GM12801 (cell line): ENCODE measurements at regions not wholly inside any gene's neighbourhood (a gene's known extent, or its start where the extent isn't known, plus 50 kb on each side); places are given as distances from the start of the nearest gene placed in this dataset.

Experiments used
- TF ChIP-seq, protein P1 (sequence below): IDR thresholded peaks from one replicate; pipeline ENCODE4 v1.5.1; 2011; ENCODE audit warnings: control low read depth; ENCODE audit not compliant: insufficient read length; ENCODE audit errors: extremely low read depth

DNA sequence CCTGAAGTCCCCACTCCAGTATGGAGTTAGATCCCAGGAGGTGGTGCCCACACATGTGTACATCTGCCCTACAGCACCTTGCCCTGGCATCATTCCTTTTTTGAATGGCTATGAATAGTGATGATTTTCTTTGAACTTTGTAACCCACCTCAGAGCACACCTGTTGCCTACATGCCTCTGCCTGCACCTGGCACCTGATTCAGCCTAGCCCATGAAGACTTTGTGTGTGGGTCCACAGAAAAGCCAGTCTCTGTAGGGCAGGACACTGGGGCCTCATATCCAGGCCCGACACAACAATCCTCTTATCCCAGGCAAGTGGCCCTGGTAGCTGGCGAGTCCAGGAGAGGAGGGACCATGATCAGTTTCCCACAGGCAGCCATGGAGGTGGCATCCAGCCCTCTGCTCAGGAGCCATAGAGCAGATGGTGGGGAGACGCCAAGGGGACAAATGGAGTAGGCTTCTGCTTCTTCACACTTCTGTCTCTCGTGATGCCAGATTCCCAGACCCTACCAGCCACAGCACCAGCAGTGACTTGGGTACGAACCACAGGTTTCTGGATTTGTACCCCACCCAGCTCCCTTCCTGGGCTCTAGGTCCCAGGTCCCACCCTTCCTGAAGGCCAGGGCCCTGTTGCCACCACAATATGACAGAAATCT is 230.7 kb downstream of the UACA start:
- TF ChIP-seq, protein P1, sequence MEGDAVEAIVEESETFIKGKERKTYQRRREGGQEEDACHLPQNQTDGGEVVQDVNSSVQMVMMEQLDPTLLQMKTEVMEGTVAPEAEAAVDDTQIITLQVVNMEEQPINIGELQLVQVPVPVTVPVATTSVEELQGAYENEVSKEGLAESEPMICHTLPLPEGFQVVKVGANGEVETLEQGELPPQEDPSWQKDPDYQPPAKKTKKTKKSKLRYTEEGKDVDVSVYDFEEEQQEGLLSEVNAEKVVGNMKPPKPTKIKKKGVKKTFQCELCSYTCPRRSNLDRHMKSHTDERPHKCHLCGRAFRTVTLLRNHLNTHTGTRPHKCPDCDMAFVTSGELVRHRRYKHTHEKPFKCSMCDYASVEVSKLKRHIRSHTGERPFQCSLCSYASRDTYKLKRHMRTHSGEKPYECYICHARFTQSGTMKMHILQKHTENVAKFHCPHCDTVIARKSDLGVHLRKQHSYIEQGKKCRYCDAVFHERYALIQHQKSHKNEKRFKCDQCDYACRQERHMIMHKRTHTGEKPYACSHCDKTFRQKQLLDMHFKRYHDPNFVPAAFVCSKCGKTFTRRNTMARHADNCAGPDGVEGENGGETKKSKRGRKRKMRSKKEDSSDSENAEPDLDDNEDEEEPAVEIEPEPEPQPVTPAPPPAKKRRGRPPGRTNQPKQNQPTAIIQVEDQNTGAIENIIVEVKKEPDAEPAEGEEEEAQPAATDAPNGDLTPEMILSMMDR, result no peak

DNA sequence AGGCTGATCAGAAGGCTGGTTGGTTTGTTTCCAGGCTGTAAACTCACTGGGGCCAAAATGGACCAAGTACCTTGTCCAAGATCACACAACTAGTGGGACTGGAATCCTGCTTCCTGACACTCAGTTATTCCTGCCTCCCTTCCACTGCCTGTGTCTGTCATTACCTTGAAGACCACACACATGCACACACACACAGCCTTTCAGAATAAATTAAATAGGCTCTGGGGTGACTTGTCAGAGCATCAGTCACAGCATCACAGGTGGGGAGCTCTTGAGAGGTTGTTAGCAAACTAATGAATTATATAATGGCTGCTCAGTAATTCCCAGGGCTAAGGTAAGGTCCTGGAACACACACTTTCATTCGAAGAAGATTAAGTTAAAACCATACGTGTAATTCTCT is 231.8 kb downstream of the UACA start:
- TF ChIP-seq, protein P1, result no peak

- TF ChIP-seq, protein P1, result no peak
Observed at GRCh38 chr15:70530906-70531305, 232.5 kb downstream of the UACA start.

DNA sequence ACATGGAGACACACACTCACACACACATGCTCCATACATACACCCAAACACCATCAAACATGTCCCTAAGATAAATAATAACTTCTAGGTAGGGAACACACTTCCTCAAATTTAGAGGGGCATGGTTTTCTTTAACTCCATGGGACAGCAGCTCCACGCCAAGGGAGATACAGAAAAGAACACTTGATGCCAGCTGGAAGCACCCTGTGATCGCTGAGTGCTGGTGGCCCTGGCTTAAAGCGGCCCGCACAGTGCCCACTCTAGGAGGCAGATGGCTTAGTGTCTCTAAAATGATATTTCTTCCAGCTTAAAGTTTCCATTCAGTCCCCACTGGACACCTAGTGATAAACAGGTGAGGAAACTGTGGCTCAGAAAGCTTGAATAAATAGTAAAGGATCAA is 232.9 kb downstream of the UACA start:
- TF ChIP-seq, protein P1, result no peak

GRCh38 chr15:70530017-70530499 is 233.3 kb downstream of the UACA start:
- TF ChIP-seq, protein P1, result no peak

GRCh38 chr15:70528816-70529215 is 234.5 kb downstream of the UACA start:
- TF ChIP-seq, protein P1, result no peak

- TF ChIP-seq, protein P1, result no peak
Observed at GRCh38 chr15:70528270-70528706, 235.1 kb downstream of the UACA start.
